Spleen (tissue), 7 donors: ENCODE measurements at regions not wholly inside any gene's neighbourhood (a gene's known extent, or its start where the extent isn't known, plus 50 kb on each side); places are given as distances from the start of the nearest gene placed in this dataset.

Experiments
- CTCF ChIP-seq, 11 experiments: fragments of 200-600 bp in 7 of 11; fragments of 450-650 bp in 4 of 11; sonication (generic) in 4 of 11; IDR thresholded peaks in 8 of 11; conservative IDR thresholded peaks in 3 of 11; 1 replicate in 7 of 11; 2 replicates in 4 of 11; pipeline versions ENCODE4 v1.4.0 to v1.8.0; 2016 to 2021; ENCODE audit warnings: antibody characterized with exemption in 11 of 11, inconsistent platforms in 4 of 11, mild to moderate bottlenecking in 1 of 11
- POLR2A ChIP-seq, 3 donors: fragments of 450-650 bp; IDR thresholded peaks; one replicate each; pipeline ENCODE4 v1.5.1; 2017; ENCODE audit warnings: antibody characterized with exemption in 3 of 3, mild to moderate bottlenecking in 1 of 3
- POLR2AphosphoS5 ChIP-seq, 3 donors: sonication (generic); formaldehyde crosslinking; IDR thresholded peaks; one replicate each; pipeline ENCODE4 v1.5.1; 2017; ENCODE audit warnings: antibody characterized with exemption in 3 of 3
- donor health status: DM: no; HTN: no; CAD: no; lungs with moderate emphysema.
- donor health status: DM: no; HTN: no; CAD: no.
- donor health status: DM: no; HTN: no; CAD: no.

- TF ChIP-seq POLR2A (IDR thresholded peaks at IDR 0.05) (no peak), POLR2AphosphoS5 (IDR thresholded peaks at IDR 0.05) (no peak), CTCF (IDR thresholded peaks at IDR 0.05 in 8 of 11, conservative IDR thresholded peaks at IDR 0.05 in 3 of 11) (no peak)
Measured at GRCh38 chr2:18781541-18782280, 192.3 kb upstream of the NT5C1B start.
